GM12891 (cell line): ENCODE measurements at regions not wholly inside any gene's neighbourhood (a gene's known extent, or its start where the extent isn't known, plus 50 kb on each side); places are given as distances from the start of the nearest gene placed in this dataset.
A peak's percentile ranks its signal among the peaks of the same experiment; 100 is the strongest.

Experiments used
- DNase-seq: peaks from one replicate; pipeline ENCODE4 v3.0.0; 2011; ENCODE audit warnings: low spot score; ENCODE audit not compliant: insufficient read length
- FAIRE-seq: peaks from 2 replicates; lab custom pipeline; 2011; peaks lifted over from hg19 to GRCh38; lab: Jason Lieb, UNC
- PAX5 ChIP-seq: IDR thresholded peaks from 2 replicates; pipeline ENCODE4 v1.6.1; 2011; ENCODE audit warnings: low read length, moderate library complexity, mild to moderate bottlenecking; ENCODE audit not compliant: insufficient read depth, severe bottlenecking
- POLR2A ChIP-seq: IDR thresholded peaks from 2 replicates; pipeline ENCODE4 v1.6.1; 2011; ENCODE audit warnings: low read depth, low read length, control low read depth
- POLR2AphosphoS5 ChIP-seq: IDR thresholded peaks from 2 replicates; pipeline ENCODE4 v1.6.1; 2011; ENCODE audit warnings: low read depth, low read length, control low read depth
- POU2F2 ChIP-seq: IDR thresholded peaks from 2 replicates; pipeline ENCODE4 v1.6.1; 2011; ENCODE audit warnings: low read depth, mild to moderate bottlenecking, control low read depth, low read length, moderate library complexity
- SPI1 ChIP-seq: IDR thresholded peaks from 2 replicates; pipeline ENCODE4 v1.6.1; 2011; ENCODE audit warnings: low read depth, low read length, control low read depth
- TAF1 ChIP-seq: IDR thresholded peaks from 2 replicates; pipeline ENCODE4 v1.6.1; 2011; ENCODE audit warnings: low read depth, low read length, control low read depth

- FAIRE-seq (no peak), DNase-seq (no peak)
- TF ChIP-seq POU2F2 (no peak), SPI1 (no peak), TAF1 (no peak), POLR2A (no peak), POLR2AphosphoS5 (no peak)
Observed at GRCh38 chr4:58649226-58649625, 1539.0 kb upstream of the IGFBP7 start.

- no peak for DNase-seq
- FAIRE-seq = no peak
- TF ChIP-seq POLR2A = no peak
- no peak for TF ChIP-seq PAX5
- TF ChIP-seq TAF1 = no peak
- TF ChIP-seq POU2F2 = no peak
- no peak for TF ChIP-seq SPI1
- no peak for TF ChIP-seq POLR2AphosphoS5
Observed at GRCh38 chr4:58646126-58646525, 1535.9 kb upstream of the IGFBP7 start.

- DNase-seq = no peak
- no peak for FAIRE-seq
- no peak for TF ChIP-seq POLR2A
- TF ChIP-seq POLR2AphosphoS5 = no peak
- no peak for TF ChIP-seq POU2F2
- TF ChIP-seq SPI1 = no peak
- no peak for TF ChIP-seq TAF1
- TF ChIP-seq PAX5 = no peak
Observed at GRCh38 chr4:58644549-58644948, 1534.4 kb upstream of the IGFBP7 start.

- no peak for TF ChIP-seq POLR2AphosphoS5
- no peak for TF ChIP-seq PAX5
- no peak for TF ChIP-seq POLR2A
- no peak for TF ChIP-seq POU2F2
- no peak for TF ChIP-seq SPI1
- no peak for TF ChIP-seq TAF1
- FAIRE-seq = no peak
- no peak for DNase-seq
Observed at GRCh38 chr4:58636381-58636780, 1526.2 kb upstream of the IGFBP7 start.

GRCh38 chr4:58617226-58617625 lies 1507.0 kb upstream of the IGFBP7 start:
- DNase-seq (no peak), FAIRE-seq (no peak)
- TF ChIP-seq POLR2A (no peak), POLR2AphosphoS5 (no peak), PAX5 (no peak), TAF1 (no peak), POU2F2 (no peak), SPI1 (no peak)

- TF ChIP-seq POLR2AphosphoS5 (no peak), TAF1 (no peak), POLR2A (no peak)
- FAIRE-seq = no peak
- DNase-seq = no peak
Observed at GRCh38 chr4:58611012-58611411, 1500.8 kb upstream of the IGFBP7 start.

GRCh38 chr4:58606303-58606702 lies 1496.1 kb upstream of the IGFBP7 start:
- FAIRE-seq (no peak), DNase-seq (no peak)
- TF ChIP-seq POLR2AphosphoS5 = no peak
- no peak for TF ChIP-seq POLR2A

- TF ChIP-seq POLR2AphosphoS5 (no peak), SPI1 (no peak), POU2F2 (no peak), POLR2A (no peak), PAX5 (no peak), TAF1 (no peak)
- DNase-seq = no peak
- no peak for FAIRE-seq
Observed at GRCh38 chr4:58603951-58604350, 1493.8 kb upstream of the IGFBP7 start.

GRCh38 chr4:58602731-58603359 lies 1492.7 kb upstream of the IGFBP7 start:
- TF ChIP-seq POU2F2 (no peak), PAX5 (no peak), SPI1 (no peak), TAF1 (no peak), POLR2AphosphoS5 (no peak), POLR2A (no peak)
- FAIRE-seq = no peak
- DNase-seq = no peak

GRCh38 chr4:58602022-58602421 lies 1491.8 kb upstream of the IGFBP7 start:
- no peak for TF ChIP-seq POLR2A
- no peak for TF ChIP-seq TAF1
- peak; percentile 5; the same call in 1 of the 2 replicates for TF ChIP-seq SPI1
- TF ChIP-seq POLR2AphosphoS5 = no peak
- TF ChIP-seq POU2F2 = no peak
- no peak for TF ChIP-seq PAX5
- no peak for DNase-seq
- FAIRE-seq = no peak

GRCh38 chr4:58600290-58600689 lies 1490.1 kb upstream of the IGFBP7 start:
- FAIRE-seq (no peak), DNase-seq (no peak)
- TF ChIP-seq PAX5 (no peak), POU2F2 (no peak), SPI1 (no peak), POLR2AphosphoS5 (no peak), POLR2A (no peak), TAF1 (no peak)
